MV-4-11 (cell line): ENCODE measurements at regions not wholly inside any gene's neighbourhood (a gene's known extent, or its start where the extent isn't known, plus 50 kb on each side); places are given as distances from the start of the nearest gene placed in this dataset.
"Not testable (repeated sequence)": the region's sequence is repeated elsewhere in the genome, so short reads cannot be mapped to it uniquely, and the experiment has no call there.

ENCODE experiments used
- DNase-seq: peaks from one replicate; lab custom pipeline; 2025; lab: John Stamatoyannopoulos, UW

DNA sequence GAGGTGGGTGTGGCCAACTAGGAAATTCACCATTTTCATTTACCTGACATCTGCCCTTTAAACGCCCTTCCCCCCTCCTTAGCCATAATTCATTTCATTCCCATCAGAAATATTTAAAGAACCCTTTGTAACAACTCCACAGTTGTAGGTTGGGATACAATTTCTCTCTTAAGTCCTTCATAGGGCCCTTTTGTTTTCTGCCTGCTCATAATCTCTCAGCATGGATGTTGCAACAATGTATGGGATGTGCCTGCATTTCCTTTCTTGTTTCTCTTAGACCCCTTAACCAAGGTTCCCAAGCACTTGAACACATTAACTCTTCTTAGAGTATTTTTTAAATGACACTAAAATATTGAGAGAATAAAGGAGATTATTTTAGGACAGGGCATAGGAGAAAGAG lies 51.7 kb upstream of the MYO10 start:
- no peak for DNase-seq

DNA sequence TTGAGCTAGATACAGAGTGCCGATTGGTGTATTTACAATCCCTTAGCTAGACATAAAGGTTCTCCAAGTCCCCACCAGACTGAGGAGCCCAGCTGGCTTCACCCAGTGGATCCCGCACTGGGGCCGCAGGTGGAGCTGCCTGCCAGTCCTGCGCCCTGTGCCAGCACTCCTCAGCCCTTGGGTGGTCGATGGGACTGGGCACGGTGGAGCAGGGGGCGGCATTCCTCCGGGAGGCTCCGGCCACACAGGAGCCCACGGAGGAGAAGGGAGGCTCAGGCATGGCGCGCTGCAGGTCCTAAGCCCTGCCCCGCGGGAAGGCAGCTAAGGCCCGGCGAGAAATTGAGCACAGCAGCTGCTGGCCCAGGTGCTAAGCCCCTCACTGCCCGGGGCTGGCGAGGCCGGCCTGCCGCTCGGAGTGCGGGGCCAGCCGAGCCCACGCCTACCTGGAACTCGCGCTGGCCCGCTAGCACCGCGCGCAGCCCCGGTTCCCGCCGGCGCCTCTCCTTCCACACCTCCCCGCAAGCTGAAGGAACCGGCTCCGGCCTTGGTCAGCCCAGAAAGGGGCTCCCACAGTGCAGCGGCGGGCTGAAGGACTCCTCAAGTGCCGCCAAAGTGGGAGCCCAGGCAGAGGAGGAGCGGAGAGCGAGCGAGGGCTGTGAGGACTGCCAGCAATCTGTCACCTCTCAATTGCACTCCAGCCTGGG lies 54.9 kb upstream of the MYO10 start:
- not testable (repeated sequence) for DNase-seq

DNA sequence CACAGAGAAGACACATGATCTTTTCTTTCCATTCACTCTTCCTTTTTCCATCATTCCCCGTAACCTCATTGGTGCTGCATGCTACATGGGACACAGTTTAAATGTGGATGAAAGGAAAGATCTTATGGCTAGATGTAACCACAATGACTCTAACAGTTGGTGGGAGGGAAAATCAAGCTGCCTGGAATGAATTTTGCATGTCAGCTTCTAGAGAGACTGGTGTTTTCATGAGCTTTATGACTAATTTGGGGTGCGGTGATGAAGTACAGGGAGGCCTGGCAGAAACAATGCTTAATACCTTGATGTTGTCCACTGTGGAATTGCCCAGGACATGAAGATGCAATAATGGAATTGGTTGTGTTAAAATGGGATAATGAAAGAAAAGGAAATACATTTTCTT lies 55.9 kb upstream of the MYO10 start:
- no peak for DNase-seq

DNA sequence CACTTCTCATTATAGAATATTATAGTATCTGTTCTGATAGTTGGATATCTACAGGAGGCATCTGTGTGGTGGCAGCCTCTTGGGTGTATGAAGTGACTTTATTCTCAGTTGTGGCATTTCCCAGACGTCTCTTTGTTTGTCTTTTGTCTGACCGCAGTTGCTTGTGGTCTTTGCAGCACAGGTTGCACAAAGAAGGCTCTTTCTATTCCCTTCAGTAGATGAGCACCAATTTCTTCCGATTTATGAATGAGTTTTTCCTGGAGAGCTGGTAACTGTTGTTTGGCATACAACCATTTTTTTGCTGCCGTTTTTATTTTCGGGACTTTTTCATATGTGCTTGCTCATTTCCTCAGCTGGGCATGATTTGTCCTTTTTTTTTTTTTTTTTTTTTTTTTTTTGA lies 56.4 kb upstream of the MYO10 start:
- DNase-seq = peak; percentile 55

DNA sequence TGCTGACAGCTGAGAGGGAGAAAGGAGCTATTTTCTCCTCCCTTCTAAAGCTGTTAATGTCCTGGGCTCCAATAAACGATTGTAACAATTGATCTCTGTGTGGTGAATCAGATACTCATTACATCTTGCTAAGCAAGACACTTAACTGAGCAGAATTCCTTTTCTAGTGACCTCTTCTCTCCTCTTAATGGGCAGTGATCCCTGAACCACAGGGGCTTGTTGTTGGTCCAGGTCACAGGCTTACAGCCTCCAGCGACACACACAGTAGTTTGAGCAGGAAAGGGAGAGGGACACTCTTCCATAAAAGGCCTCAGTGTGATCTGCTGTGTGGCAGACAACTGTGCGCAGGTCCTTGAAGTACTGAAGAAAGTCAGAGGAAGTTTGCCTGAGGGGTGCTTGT lies 58.5 kb upstream of the MYO10 start:
- no peak for DNase-seq

DNA sequence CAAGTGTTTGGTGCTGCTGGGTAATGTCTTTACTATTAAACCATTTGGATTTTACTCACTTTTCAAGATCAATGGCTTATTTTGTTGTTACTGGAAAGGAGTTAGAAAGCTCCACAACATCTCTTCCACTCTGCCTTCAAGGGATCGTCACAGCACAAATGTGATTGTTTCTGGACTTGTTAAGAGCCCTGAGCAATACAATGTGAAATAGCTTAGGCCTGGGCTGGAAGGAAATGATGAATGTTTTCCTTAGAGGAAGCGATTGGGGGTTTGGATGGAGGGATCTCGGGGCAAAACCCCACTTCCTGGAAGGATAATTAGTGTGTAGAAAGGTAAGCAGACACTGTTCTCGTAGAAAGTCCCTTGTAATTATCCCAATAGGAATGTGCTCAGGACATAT lies 59.3 kb upstream of the MYO10 start:
- DNase-seq = no peak

DNA sequence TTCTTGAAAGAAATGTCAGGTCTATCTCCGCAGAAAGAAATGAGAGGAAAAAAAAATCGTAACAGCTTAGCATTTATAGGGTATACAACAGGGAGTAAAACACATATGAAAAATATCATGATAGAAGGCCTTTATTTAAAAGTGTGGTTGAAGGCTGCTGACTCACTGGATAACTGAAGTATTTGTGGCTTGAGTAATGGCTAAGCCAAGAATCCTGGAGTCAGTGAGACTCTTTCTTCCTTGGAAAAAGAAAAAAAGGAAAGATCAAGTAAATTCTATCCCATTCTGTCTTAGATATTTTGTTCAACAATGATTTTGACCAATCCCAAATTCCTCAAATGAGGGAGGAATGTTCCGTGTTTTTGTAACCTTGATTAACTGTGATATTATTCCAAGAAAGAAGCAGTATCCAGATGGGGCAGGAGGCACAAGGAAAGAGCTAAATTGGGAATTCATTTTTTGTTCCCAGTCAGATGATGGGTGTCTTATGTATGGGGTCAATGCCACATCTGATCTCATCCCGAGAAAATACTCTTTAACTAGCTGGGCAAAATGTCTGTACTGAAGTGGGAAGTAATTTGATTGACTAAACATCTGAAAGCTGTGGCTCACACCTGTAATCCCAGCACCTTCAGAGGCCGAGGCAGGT lies 64.3 kb upstream of the MYO10 start:
- DNase-seq = no peak

DNA sequence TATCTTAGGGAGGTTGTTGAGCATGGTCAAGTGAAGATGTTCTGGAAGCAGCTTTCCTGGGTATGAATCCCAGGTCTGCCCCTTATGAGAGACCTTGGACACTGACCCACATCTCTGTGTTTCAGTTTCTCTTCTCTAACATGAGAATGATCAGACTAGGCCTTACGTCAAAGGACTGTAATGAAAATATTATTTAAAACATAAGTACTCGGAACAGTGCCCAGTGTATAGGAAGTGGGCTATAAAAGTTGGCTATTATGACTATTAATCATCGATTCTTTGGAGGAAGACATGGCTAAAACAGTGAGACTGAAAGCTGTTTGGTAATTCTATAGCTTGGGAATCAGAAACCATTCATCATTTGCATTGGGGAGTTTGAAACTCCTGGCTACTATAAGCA lies 65.3 kb upstream of the MYO10 start:
- no peak for DNase-seq

DNA sequence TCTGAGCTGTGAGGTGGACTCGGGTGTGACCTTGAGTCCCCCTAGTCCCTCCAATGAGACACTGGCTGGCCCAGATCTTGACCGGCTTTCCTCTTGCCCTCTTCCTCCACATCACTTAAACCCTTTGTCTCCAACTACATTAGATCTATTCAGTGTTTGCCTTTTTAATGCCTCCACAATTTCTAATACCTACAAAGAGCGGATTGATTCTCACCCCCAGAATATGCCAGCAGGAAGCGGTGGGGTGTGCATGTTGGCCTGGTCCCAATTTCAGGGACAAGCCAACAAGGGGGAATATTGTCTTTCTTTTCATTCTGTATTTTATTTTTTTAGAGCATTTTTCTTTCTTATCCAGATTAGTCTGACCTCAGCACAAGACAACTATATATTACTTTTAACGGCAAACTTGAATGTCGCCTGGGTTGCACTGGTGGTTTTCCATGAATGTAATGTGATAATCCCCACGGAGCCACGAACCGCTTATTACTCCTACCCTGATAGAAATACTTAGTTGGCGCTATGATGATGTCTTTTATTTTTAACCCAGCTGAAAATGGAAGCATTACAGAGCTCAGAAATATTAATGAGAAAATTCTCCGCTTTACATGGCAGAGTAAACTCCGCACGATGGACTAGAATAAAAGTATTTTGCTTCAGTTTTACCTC lies 68.5 kb upstream of the MYO10 start:
- DNase-seq = peak; percentile 37

DNA sequence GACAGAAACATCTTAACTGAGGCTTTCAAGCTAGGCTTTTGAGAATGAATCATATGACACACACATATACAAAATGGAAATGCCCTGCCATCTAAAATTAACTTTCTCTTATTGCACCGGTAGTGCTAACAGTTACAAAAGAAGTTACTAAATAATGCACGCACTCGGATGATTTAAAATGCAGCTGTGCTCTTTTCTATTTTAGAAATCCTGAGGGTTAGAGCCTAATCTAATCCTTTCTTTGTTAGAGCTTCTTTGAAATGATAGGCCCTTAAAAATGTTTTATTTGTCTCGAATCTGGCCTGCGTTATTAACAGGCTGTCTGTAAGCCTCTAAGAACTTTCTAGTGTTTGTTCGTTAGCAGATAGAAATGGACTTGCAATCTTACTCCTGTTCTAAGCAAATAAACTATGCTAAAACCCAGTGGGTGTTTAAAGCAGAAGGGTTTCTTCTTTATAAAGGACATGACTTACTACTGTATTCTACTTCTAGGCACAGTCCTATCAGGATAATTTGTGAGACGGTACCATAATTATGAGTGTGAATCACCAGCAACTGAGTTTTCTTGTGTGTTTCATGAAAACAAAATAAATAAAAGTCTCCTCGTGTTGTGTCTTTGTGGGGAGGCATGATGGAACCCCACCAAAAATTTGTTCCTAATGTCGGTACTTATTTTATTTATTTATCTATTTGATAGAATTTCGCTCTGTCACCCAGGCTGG lies 69.2 kb upstream of the MYO10 start:
- peak; percentile 50 for DNase-seq

DNA sequence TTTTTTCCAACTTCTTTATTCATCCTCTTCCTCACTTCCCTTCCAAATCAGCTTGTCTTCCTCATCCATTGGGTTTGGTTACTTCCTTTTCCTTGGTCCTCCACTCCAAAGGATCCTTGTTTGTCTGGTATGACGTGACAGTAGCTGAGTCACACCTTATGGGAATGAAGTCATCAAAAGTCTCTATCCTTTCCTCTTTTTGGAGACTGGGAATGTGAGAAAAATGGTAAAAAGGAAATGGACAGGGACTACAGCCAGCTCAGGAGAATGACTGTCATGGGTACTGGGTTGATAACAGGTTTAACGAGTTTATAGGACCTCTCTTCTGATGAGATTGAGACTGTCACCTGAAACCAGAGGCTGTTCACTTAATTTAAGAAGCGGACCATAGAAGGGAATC lies 76.2 kb upstream of the MYO10 start:
- no peak for DNase-seq

DNA sequence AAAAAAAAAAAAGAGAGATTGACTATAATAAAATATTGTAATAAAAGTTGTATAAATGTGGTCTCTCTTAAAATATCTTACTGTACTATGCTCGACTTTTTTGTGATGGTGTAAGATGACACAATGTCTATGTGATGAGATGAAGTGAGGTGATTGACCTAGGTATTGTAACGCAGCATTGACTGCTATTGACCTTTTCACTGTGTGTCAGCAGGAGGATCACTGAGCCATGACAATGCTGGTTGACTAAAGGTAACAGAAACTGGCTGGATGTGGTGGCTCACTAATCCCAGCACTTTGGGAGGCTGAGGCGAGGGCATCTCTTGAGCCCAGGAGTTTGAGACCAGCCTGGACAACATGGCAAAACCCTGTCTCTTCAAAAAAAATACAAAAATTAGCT lies 78.6 kb upstream of the MYO10 start:
- no peak for DNase-seq

DNA sequence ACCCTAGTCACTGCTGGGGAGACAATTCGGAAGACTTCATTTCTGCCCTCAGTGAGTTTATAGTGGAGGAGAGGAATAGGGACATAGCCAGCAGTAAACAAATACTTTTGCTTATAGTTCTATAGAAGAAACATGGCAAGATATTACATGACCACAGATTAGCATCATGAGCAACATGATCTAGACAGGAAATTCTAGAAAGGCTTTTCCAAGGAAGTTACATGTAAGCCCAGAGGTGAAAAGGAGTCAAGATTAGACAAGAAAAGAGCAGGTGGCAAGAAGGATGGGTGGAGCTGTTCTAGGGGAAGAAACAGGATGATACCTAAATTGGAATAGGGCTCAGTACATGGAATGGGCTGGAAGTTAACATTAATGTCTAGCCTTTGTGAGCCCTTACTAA lies 82.8 kb upstream of the MYO10 start:
- DNase-seq = no peak

DNA sequence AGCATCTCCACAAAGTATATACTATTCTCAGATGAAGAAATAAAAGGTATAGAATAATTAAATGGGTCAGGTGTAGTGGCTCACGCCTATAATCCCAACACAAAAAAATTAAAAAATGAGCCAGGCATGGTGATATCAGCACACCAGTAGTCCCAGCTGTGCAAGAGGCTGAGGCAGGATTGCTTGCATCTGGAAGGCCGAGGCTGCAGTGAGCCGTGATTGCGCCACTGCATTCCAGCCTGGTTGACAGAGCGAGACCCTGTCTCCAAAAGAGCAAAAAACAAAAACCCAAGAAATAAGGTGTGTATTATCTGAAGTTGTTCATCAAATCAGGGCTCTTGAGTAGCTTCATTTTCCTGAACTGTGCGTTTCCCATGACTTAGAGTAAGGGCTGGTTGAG lies 83.2 kb upstream of the MYO10 start:
- DNase-seq = no peak

DNA sequence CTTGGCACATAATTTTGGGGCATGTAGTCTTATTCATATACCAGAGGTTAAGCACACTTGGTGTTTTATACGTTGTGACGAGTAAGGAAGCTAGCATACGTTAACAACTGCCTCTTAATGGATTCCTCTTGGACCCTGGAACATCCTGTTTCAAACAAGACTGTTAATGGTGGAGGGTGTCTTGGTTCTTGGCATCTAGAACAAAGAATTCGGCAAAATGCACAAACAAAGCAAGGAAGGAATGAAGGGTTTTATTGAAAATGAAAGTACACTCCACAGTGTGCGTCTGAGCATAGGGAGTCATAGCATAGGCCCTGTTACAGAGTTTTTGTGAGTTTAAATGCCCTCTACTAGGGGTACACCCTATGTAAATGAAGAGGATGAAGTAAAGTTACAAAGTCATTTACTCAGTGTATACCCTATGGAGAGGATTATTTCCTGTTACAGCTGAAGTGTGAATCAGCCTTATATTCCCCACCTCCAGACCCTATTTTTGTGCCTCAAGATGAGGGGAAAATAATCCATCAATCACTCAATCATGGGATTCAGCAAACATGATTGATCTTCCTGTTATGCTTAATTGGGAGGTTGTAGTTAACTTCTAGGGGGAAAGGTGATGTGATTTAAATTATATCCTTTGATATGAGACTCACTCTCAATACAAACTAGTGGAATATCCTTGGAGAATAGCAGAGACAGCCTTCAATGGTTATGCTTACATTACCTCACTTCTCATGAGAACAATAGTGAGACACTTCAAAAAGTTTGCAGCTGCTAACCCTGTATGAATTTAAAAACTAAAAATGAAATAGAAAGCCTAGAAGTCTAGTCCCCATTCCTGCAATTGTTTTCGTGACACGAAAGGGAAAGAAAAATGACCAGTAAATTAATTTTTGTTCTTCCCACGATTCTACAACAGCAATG lies 84.9 kb upstream of the MYO10 start:
- DNase-seq = no peak

DNA sequence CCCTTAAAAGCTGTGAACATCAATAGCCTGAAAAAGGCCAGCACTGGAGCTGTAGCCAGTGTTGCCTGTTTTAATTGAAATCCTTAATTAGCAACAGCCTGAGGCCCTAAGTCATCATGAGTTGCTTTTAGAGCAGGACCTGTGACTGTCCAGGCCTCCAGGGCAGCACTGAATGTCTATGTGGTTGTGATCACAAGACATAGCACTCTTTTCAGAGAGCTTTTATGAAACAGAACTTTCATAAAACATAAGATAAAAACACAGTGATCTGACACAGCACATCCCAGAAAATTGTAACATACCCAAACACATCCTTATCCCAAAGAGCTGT lies 85.5 kb upstream of the MYO10 start:
- DNase-seq = no peak

DNA sequence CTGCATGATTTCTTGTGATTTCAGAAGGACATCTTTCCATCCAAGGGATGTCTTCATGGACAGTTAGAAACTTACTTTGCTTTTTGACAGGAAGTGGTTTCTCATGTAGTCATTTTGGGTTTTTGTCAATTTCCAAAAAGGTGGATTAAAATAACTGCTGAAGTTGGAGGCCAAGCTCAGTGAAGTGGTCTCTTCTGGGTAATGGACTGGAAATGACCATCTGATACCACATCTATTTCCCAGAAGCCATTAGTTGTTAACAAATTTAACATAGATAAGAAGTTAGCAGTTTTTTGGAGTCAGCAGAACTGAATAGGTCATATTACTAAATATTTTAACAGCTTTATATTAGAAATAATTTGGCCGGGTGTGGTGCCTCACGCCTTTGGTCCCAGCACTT lies 86.2 kb upstream of the MYO10 start:
- DNase-seq = peak; percentile 43

DNA sequence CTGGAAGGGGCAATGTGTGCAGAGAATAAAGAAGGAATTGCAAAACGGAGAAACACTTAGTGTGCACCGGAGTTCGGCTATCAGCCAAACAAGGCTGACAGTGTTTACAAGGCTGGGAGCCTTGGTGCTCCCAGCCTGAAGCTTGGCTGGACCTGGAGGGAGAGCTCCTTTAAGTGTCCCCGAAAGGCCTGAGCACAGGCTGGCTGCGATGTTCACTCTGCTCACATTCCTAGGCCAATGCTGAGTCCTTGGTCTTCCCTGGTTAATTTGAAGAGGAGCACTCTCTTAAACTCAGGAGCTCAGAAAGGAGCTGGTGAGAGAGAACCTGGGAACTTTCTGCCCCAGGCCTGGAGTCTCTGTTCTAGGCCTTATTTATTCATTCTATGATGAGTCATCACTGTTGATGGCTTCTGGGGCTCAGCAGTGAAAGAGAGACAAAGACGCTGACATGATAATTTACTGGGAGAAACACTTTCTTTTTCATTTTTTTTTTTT lies 88.6 kb upstream of the MYO10 start:
- DNase-seq = peak; percentile 10

DNA sequence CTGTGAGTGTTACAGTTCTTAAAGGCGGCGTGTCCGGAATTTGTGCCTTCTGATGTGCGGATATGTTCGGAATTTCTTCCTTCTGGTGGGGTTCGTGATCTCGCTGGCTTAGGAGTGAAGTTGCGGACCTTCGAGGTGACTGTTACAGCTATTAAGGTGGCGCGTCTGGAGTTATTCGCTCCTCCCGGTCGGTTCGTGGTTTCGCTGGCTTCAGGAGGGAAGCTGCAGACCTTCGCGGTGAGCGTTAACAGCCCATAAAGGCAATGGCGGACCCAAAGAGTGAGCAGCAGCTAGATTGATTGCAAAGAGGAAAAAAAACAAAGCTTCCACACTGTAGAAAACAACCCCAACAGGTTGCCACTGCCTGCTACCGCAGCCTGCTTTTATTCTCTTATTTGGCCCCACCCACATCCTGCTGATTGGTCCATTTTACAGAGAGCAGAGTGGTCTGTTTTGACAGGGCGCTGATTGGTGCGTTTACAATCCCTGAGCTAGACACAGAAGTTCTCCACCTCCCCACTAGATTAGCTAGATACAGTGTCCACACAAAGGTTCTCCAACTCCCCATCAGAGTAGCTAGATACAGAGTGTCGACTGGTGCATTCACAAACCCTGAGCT lies 95.7 kb upstream of the MYO10 start:
- DNase-seq = not testable (repeated sequence)

DNA sequence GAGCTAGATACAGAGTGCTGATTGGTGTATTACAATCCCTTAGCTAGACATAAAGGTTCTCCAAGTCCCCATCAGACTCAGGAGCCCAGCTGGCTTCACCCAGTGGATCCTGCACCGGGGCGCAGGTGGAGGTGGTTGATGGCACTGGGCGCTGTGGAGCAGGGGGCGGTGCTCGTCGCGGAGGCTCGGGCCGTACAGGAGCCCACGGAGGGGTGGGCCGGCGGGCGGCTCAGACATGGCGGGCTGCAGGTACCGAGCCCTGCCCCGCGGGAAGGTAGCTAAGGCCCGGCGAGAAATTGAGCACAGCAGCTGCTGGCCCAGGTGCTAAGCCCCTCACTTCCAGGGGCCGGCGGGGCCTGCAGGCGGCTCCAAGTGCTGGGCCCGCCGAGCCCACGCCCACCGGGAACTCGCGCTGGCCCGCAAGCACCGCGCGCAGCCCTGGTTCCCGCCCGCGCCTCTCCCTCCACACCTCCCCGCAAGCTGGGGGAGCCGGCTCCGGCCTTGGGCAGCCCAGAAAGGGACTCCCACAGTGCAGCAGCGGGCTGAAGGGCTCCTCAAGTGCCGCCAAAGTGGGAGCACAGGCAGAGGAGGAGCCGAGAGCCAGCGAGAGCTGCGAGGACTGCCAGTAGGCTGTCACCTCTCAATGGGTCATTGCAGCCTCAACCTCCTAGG lies 96.4 kb upstream of the MYO10 start:
- DNase-seq = not testable (repeated sequence)

DNA sequence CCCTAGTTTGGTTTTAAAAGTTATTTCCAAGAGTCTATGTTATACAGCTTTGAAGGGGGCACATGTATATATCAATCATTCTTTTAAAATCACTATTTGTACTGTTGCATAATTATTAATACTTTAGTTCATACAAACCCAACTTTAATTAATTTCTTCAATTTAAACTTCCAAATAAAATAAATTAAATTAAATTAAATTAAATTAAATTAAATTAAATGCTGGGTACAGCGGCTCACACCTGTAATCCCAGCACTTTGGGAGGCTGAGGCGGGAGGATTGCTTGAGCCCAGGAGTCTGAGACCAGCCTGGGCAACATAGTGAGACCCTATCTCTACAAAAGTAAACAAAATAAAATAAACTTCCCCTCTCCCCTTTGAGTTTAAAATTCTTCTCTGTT lies 98.9 kb upstream of the MYO10 start:
- DNase-seq = not testable (repeated sequence)
